Esophagus muscularis mucosa (tissue), 4 donors: ENCODE measurements at regions not wholly inside any gene's neighbourhood (a gene's known extent, or its start where the extent isn't known, plus 50 kb on each side); places are given as distances from the start of the nearest gene placed in this dataset.

ENCODE experiments used
- DNase-seq: peaks from one replicate; pipeline ENCODE4 v3.0.0-alpha.2; 2017; ENCODE audit errors: extremely low spot score
- H3K27ac ChIP-seq, 4 donors: fragments of 200-600 bp; sonication (generic); replicated peaks in 1 of 4; 1 replicate in 3 of 4; 2 replicates in 1 of 4; pipeline ENCODE4 v1.5.1; 2016 to 2019; ENCODE audit warnings: mild to moderate bottlenecking in 1 of 4
- H3K27me3 ChIP-seq, 4 donors: fragments of 200-600 bp; sonication (generic); one replicate each; pipeline versions ENCODE4 v1.5.1 to v1.6.0; 2016 to 2019
- H3K36me3 ChIP-seq, 4 donors: fragments of 200-600 bp; sonication (generic); one replicate each; pipeline ENCODE4 v1.5.1; 2016 to 2019
- H3K4me1 ChIP-seq, 4 donors: fragments of 200-600 bp; sonication (generic); one replicate each; pipeline ENCODE4 v1.5.1; 2016 to 2019
- H3K4me3 ChIP-seq, 4 donors: fragments of 200-600 bp; sonication (generic); 1 replicate in 2 of 4; 2 replicates in 2 of 4; pipeline ENCODE4 v1.5.1; 2016 to 2019; ENCODE audit warnings: mild to moderate bottlenecking in 4 of 4, moderate library complexity in 1 of 4
- H3K9me3 ChIP-seq, 4 donors: fragments of 200-600 bp; sonication (generic); 1 replicate in 3 of 4; 2 replicates in 1 of 4; pipeline ENCODE4 v1.5.1; 2016 to 2019
- EP300 ChIP-seq: sonication (generic); formaldehyde crosslinking; IDR thresholded peaks from one replicate; pipeline ENCODE4 v1.6.1; 2017; ENCODE audit warnings: antibody characterized with exemption
- POLR2A ChIP-seq: fragments of 450-650 bp; IDR thresholded peaks from one replicate; pipeline ENCODE4 v1.6.1; 2017; ENCODE audit warnings: antibody characterized with exemption, moderate library complexity, mild to moderate bottlenecking, low read depth
- POLR2AphosphoS5 ChIP-seq, 2 donors: sonication (generic); formaldehyde crosslinking; IDR thresholded peaks; one replicate each; pipeline ENCODE4 v1.6.1; 2017; ENCODE audit warnings: antibody characterized with exemption in 2 of 2
- WGBS: methylation state at CpG from one replicate; pipeline ENCODE4 v1.1.5; 2018; 5-methylcytosine and 5-hydroxymethylcytosine counted together
- intact Hi-C: fragments of 100-400 bp; cut with DNase I; formaldehyde crosslinking; loops from one replicate; pipeline ENCODE4 v1.15.1; 2023
- TF ChIP-seq, protein P1 (sequence below), 3 experiments: fragments of 200-600 bp in 2 of 3; fragments of 450-650 bp in 1 of 3; sonication (generic) in 2 of 3; IDR thresholded peaks; one replicate each; pipeline ENCODE4 v1.5.1; 2017 to 2019; ENCODE audit warnings: antibody characterized with exemption in 3 of 3, mild to moderate bottlenecking in 2 of 3, moderate library complexity in 1 of 3

DNA sequence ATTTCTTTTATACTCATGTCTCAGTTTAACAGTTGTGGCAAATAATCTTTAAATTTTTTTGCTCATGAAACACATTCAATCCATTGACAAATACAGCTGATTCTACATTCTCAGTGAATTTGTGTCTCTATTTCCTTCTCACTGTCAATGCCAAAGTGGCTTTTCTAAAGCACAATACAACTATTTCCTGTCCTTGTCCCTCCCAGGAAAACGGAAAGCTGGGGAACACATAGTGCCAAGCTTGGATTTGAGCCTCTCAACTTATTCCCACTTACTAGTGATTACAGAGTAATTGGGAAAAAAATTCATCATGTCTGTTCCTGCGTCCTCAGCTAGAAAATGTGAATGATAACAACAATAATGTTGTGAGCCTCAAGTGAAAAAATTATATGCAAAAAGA is 899.7 kb upstream of the CDH2 start:
- intact Hi-C loops: no loop called here
- Histone ChIP-seq H3K4me1 (no peaks in the 10 kb centered on the region), H3K9me3 (no peaks in the 10 kb centered on the region), H3K27ac (no peak overlapping the region), H3K4me3 (no peak overlapping the region), H3K27me3 (no peaks in the 10 kb centered on the region), H3K36me3 (no peaks in the 10 kb centered on the region)
- 84% methylated on average over 2 of the region's 2 CpGs for WGBS
- TF ChIP-seq, protein P1, sequence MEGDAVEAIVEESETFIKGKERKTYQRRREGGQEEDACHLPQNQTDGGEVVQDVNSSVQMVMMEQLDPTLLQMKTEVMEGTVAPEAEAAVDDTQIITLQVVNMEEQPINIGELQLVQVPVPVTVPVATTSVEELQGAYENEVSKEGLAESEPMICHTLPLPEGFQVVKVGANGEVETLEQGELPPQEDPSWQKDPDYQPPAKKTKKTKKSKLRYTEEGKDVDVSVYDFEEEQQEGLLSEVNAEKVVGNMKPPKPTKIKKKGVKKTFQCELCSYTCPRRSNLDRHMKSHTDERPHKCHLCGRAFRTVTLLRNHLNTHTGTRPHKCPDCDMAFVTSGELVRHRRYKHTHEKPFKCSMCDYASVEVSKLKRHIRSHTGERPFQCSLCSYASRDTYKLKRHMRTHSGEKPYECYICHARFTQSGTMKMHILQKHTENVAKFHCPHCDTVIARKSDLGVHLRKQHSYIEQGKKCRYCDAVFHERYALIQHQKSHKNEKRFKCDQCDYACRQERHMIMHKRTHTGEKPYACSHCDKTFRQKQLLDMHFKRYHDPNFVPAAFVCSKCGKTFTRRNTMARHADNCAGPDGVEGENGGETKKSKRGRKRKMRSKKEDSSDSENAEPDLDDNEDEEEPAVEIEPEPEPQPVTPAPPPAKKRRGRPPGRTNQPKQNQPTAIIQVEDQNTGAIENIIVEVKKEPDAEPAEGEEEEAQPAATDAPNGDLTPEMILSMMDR (IDR thresholded peaks at IDR 0.05): no peak
- TF ChIP-seq POLR2AphosphoS5 (IDR thresholded peaks at IDR 0.05) (no peak), POLR2A (no peak), EP300 (no peak)
- DNase-seq: no peak

DNA sequence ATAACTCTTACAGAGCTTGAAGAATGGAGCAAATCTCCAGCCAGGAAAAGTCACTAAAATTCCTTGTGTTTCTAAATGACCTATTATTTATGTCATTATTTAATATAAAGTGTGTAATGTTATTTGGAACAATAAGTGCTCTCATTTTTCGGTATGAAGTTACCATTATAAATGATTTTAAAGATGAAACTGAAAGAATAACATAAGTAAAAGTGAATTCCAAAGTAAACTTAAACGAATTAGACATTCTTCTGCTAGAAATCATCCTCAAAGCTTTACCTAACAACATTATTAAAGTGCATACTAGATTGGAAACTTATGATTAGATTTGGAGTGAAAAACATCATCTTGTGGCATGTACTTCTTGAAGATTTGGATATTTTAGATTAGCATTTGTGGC is 897.2 kb upstream of the CDH2 start:
- no peak overlapping the region for H3K27ac ChIP-seq
- TF ChIP-seq, protein P1 (IDR thresholded peaks at IDR 0.05): no peak
- no peak for TF ChIP-seq POLR2A
- TF ChIP-seq EP300: no peak
- no peak for TF ChIP-seq POLR2AphosphoS5 (IDR thresholded peaks at IDR 0.05)
- no peaks in the 10 kb centered on the region for H3K4me1 ChIP-seq
- intact Hi-C loops: no loop called here
- 57% methylated on average over 2 of the region's 2 CpGs for WGBS
- H3K27me3 ChIP-seq: no peaks in the 10 kb centered on the region
- H3K9me3 ChIP-seq: no peaks in the 10 kb centered on the region
- DNase-seq: no peak
- no peak overlapping the region for H3K4me3 ChIP-seq
- H3K36me3 ChIP-seq: no peaks in the 10 kb centered on the region

DNA sequence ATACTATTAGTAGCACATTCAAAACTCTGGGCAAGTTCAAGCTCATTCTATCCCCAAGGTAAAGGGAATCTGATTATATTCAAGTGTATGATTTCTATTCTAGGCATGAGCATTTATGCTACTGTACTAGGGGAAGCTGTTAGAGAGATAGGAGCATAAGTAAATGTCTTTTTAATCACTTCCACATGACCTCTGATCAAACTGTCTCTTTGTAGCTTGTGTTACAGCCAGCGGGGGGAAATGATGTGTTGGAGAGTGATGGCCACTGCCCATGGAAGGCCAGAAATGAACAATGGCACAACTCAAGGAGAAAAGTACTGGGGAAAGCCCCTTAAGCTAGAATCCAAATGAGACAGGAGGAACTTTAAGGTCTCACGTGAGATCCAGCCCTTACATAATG is 894.9 kb upstream of the CDH2 start:
- H3K36me3 ChIP-seq: no peaks in the 10 kb centered on the region
- 51% methylated on average over 2 of the region's 2 CpGs for WGBS
- H3K4me3 ChIP-seq: no peak overlapping the region
- H3K4me1 ChIP-seq: no peaks in the 10 kb centered on the region
- no peaks in the 10 kb centered on the region for H3K27me3 ChIP-seq
- TF ChIP-seq POLR2A (no peak), EP300 (no peak)
- intact Hi-C loops: no loop called here
- DNase-seq: no peak
- no peaks in the 10 kb centered on the region for H3K9me3 ChIP-seq
- H3K27ac ChIP-seq: no peak overlapping the region

DNA sequence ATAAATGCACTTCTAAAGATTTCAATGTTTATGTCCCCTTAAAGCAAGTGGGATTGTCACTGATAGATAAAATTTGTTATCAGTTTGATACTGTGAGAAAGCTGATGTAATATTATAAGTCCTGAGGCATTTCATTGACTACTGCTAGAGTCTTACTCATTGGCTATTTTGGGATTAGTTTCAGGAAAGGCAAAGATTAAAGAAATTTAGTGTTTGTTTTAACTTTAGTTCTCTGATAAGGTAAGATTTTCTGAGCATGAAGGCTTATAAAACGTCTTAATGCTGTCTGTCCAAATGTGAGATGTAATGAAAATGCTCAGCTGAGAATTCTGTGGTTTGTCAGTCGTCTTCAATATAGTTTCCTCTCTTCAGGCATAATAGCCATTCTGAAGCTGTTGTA is 886.4 kb upstream of the CDH2 start:
- intact Hi-C loops: no loop called here
- Histone ChIP-seq H3K9me3 (no peaks in the 10 kb centered on the region), H3K27me3 (no peaks in the 10 kb centered on the region), H3K4me1 (no peaks in the 10 kb centered on the region), H3K4me3 (no peak overlapping the region), H3K27ac (no peak overlapping the region), H3K36me3 (no peaks in the 10 kb centered on the region)
- no peak for DNase-seq
- WGBS: 47% methylated on average over 2 of the region's 2 CpGs
- TF ChIP-seq EP300: no peak
- TF ChIP-seq POLR2AphosphoS5 (IDR thresholded peaks at IDR 0.05): no peak
- TF ChIP-seq, protein P1 (IDR thresholded peaks at IDR 0.05): no peak
- TF ChIP-seq POLR2A: no peak

DNA sequence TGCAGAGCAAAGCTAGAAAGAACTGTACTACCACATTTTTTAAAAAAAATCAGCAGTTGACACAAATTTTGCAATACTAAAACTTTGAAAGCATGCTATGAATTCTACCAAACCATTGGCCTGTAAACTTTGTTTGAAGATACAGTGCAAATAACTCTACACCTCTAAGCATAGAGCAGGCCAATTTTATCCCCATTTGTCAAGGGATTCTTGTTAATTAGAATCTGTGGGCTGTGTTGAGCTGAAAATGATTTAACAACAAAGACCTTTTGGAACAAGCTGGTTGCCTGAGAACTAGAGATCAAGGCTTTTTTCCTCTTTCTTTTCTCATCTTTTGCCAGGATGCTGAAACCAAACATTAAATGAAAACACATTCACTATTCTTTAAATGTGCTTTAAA is 886.0 kb upstream of the CDH2 start:
- Histone ChIP-seq H3K4me1 (no peaks in the 10 kb centered on the region), H3K27ac (no peak overlapping the region), H3K9me3 (no peaks in the 10 kb centered on the region), H3K4me3 (no peak overlapping the region), H3K27me3 (no peaks in the 10 kb centered on the region), H3K36me3 (no peaks in the 10 kb centered on the region)
- TF ChIP-seq POLR2AphosphoS5 (IDR thresholded peaks at IDR 0.05) (no peak), POLR2A (no peak), EP300 (no peak)
- TF ChIP-seq, protein P1 (IDR thresholded peaks at IDR 0.05): no peak
- no peak for DNase-seq
- intact Hi-C loops: no loop called here
